Keratinocyte (primary cell): ENCODE measurements at regions not wholly inside any gene's neighbourhood (a gene's known extent, or its start where the extent isn't known, plus 50 kb on each side); places are given as distances from the start of the nearest gene placed in this dataset.

Experiments used
- DNase-seq: peaks from one replicate; pipeline ENCODE4 v3.0.0-alpha.2; 2011; ENCODE audit warnings: low read depth, missing footprints, low spot score
- FAIRE-seq: peaks from 2 replicates; lab custom pipeline; 2011; peaks lifted over from hg19 to GRCh38; lab: Jason Lieb, UNC
- H2AFZ ChIP-seq: 2 replicates; pipeline ENCODE4 v1.6.0; 2012; ENCODE audit warnings: low read length, control low read depth, inconsistent platforms; ENCODE audit not compliant: control insufficient read depth
- H3K27ac ChIP-seq: 2 replicates; pipeline ENCODE4 v1.5.1; 2011; ENCODE audit warnings: low read length; ENCODE audit not compliant: control insufficient read depth, insufficient read depth
- H3K27me3 ChIP-seq: 3 replicates; pipeline ENCODE4 v1.6.0; 2011; ENCODE audit warnings: low read length; ENCODE audit not compliant: control insufficient read depth, insufficient read depth; ENCODE audit errors: extremely low read depth
- H3K36me3 ChIP-seq, 2 experiments: 2 replicates in 1 of 2; 3 replicates in 1 of 2; pipeline ENCODE4 v1.5.1; 2011; ENCODE audit warnings: low read length in 2 of 2, mild to moderate bottlenecking in 1 of 2; ENCODE audit not compliant: control insufficient read depth in 2 of 2, insufficient read depth in 2 of 2; ENCODE audit errors: extremely low read depth in 1 of 2
- H3K4me1 ChIP-seq: 3 replicates; pipeline ENCODE4 v1.5.1; 2011; ENCODE audit warnings: low read length; ENCODE audit not compliant: control insufficient read depth, insufficient read depth; ENCODE audit errors: extremely low read depth
- H3K4me2 ChIP-seq: 3 replicates; pipeline ENCODE4 v1.6.0; 2011; ENCODE audit warnings: low read depth, low read length; ENCODE audit not compliant: control insufficient read depth, insufficient read depth; ENCODE audit errors: extremely low read depth
- H3K4me3 ChIP-seq, 3 experiments: fragments of 200-600 bp in 1 of 3; sonication (generic) in 1 of 3; 2 replicates in 2 of 3; 3 replicates in 1 of 3; pipeline ENCODE4 v1.5.1; 2011 to 2016; ENCODE audit warnings: low read length in 3 of 3, mild to moderate bottlenecking in 3 of 3, control low read depth in 2 of 3, inconsistent platforms in 1 of 3, low read depth in 1 of 3, mixed read lengths in 1 of 3, mixed run types in 1 of 3, moderate library complexity in 1 of 3; ENCODE audit not compliant: control insufficient read depth in 2 of 3, insufficient read depth in 2 of 3; ENCODE audit errors: extremely low read depth in 1 of 3
- H3K79me2 ChIP-seq: 2 replicates; pipeline ENCODE4 v1.6.0; 2012; ENCODE audit warnings: low read length; ENCODE audit not compliant: control insufficient read depth, insufficient read depth
- H3K9ac ChIP-seq: 3 replicates; pipeline ENCODE4 v1.6.0; 2011; ENCODE audit warnings: low read length; ENCODE audit not compliant: control insufficient read depth, insufficient read depth; ENCODE audit errors: extremely low read depth
- H3K9me1 ChIP-seq: 3 replicates; pipeline ENCODE4 v1.6.0; 2011; ENCODE audit warnings: low read length; ENCODE audit not compliant: control insufficient read depth, insufficient read depth; ENCODE audit errors: extremely low read depth
- H3K9me3 ChIP-seq: 2 replicates; pipeline ENCODE4 v1.5.1; 2012; ENCODE audit warnings: low read depth, low read length; ENCODE audit not compliant: control insufficient read depth
- H4K20me1 ChIP-seq: 3 replicates; pipeline ENCODE4 v1.6.0; 2011; ENCODE audit warnings: low read length; ENCODE audit not compliant: control insufficient read depth, insufficient read depth; ENCODE audit errors: extremely low read depth
- EZH2 ChIP-seq: IDR thresholded peaks from one replicate; pipeline ENCODE4 v1.6.1; 2012; ENCODE audit warnings: inconsistent platforms, mild to moderate bottlenecking, low read length, moderate library complexity
- dilution Hi-C: fragments of 300-500 bp; cut with MboI; formaldehyde crosslinking; loops from one replicate; pipeline ENCODE4 v1.7.0; 2020; ENCODE audit warnings: low sequenced_read_pairs; ENCODE audit not compliant: extremely low pct_ligation_motif_present
- TF ChIP-seq, protein P1 (sequence below), 3 experiments: IDR thresholded peaks in 1 of 3; conservative IDR thresholded peaks in 1 of 3; optimal IDR thresholded peaks in 1 of 3; 2 replicates in 2 of 3; 3 replicates in 1 of 3; pipeline versions ENCODE3 to v1.5.1; 2011; ENCODE audit warnings: low read length in 3 of 3, mild to moderate bottlenecking in 3 of 3, moderate library complexity in 2 of 3, control low read depth in 1 of 3, inconsistent platforms in 1 of 3; ENCODE audit not compliant: insufficient read depth in 2 of 3; ENCODE audit errors: extremely low read depth in 1 of 3

DNA sequence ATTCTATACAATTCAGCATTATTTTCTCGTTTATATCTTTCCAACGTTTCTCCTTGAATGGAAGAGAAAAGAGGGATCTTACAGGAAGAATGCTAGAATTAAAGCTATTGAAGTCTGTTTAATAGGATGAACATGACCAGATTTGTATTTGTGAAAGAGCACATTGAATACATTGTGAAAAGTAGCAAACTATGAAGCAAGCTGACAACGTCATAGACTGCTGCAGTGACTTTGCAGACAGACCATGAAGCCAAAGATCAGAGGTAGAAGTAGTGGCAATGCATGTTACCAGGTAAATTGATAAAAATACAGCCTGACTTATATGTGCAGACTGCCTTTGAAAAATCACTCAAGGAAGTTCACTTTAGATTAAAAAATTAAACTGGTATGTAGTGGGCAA, 146.1 kb downstream of the RASSF9 start:
- no peaks in the 10 kb centered on the region for H3K27me3 ChIP-seq
- no peaks in the 10 kb centered on the region for H3K36me3 ChIP-seq
- no peak overlapping the region for H3K4me2 ChIP-seq
- no peaks in the 10 kb centered on the region for H3K79me2 ChIP-seq
- no peaks in the 10 kb centered on the region for H3K4me1 ChIP-seq
- no peak for TF ChIP-seq EZH2
- DNase-seq (no peak), FAIRE-seq (no peak)
- no peak overlapping the region for H3K9ac ChIP-seq
- no peak overlapping the region for H3K4me3 ChIP-seq
- H3K9me1 ChIP-seq = no peaks in the 10 kb centered on the region
- H4K20me1 ChIP-seq = no peaks in the 10 kb centered on the region
- dilution Hi-C loops = no loop called here
- H3K27ac ChIP-seq = no peak overlapping the region
- no peaks in the 10 kb centered on the region for H3K9me3 ChIP-seq
- H2AFZ ChIP-seq = no peak overlapping the region

GRCh38 chr12:85693093-85693665, 143.0 kb downstream of the RASSF9 start:
- H3K4me2 ChIP-seq = no peak overlapping the region
- no peaks in the 10 kb centered on the region for H3K9me1 ChIP-seq
- DNase-seq (no peak), FAIRE-seq (no peak)
- no peaks in the 10 kb centered on the region for H3K9me3 ChIP-seq
- H2AFZ ChIP-seq = no peak overlapping the region
- no peak overlapping the region for H3K9ac ChIP-seq
- dilution Hi-C loops = no loop called here
- no peak overlapping the region for H3K27ac ChIP-seq
- no peaks in the 10 kb centered on the region for H3K27me3 ChIP-seq
- TF ChIP-seq, protein P1, sequence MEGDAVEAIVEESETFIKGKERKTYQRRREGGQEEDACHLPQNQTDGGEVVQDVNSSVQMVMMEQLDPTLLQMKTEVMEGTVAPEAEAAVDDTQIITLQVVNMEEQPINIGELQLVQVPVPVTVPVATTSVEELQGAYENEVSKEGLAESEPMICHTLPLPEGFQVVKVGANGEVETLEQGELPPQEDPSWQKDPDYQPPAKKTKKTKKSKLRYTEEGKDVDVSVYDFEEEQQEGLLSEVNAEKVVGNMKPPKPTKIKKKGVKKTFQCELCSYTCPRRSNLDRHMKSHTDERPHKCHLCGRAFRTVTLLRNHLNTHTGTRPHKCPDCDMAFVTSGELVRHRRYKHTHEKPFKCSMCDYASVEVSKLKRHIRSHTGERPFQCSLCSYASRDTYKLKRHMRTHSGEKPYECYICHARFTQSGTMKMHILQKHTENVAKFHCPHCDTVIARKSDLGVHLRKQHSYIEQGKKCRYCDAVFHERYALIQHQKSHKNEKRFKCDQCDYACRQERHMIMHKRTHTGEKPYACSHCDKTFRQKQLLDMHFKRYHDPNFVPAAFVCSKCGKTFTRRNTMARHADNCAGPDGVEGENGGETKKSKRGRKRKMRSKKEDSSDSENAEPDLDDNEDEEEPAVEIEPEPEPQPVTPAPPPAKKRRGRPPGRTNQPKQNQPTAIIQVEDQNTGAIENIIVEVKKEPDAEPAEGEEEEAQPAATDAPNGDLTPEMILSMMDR (optimal IDR thresholded peaks at IDR 0.05 in 1 of 3, IDR thresholded peaks at IDR 0.05 in 1 of 3, conservative IDR thresholded peaks at IDR 0.05 in 1 of 3; ENCODE audit: extremely low read depth in 1 of 3, insufficient read depth in 2 of 3, low read length in 3 of 3) = no peak
- TF ChIP-seq EZH2 = no peak
- H3K79me2 ChIP-seq = no peaks in the 10 kb centered on the region
- no peak overlapping the region for H3K4me3 ChIP-seq
- H3K4me1 ChIP-seq = no peaks in the 10 kb centered on the region
- no peaks in the 10 kb centered on the region for H4K20me1 ChIP-seq
- H3K36me3 ChIP-seq = no peaks in the 10 kb centered on the region

- no peaks in the 10 kb centered on the region for H3K9me3 ChIP-seq
- no peaks in the 10 kb centered on the region for H3K36me3 ChIP-seq
- H3K79me2 ChIP-seq = no peaks in the 10 kb centered on the region
- no peaks in the 10 kb centered on the region for H3K27me3 ChIP-seq
- no peaks in the 10 kb centered on the region for H3K4me1 ChIP-seq
- no peak overlapping the region for H3K4me3 ChIP-seq
- H4K20me1 ChIP-seq = no peaks in the 10 kb centered on the region
- DNase-seq (no peak), FAIRE-seq (no peak)
- dilution Hi-C loops = no loop called here
- H3K4me2 ChIP-seq = no peak overlapping the region
- H2AFZ ChIP-seq = no peak overlapping the region
- TF ChIP-seq, protein P1 (optimal IDR thresholded peaks at IDR 0.05 in 1 of 3, IDR thresholded peaks at IDR 0.05 in 1 of 3, conservative IDR thresholded peaks at IDR 0.05 in 1 of 3; ENCODE audit: extremely low read depth in 1 of 3, insufficient read depth in 2 of 3, low read length in 3 of 3) = no peak
- no peak for TF ChIP-seq EZH2
- no peaks in the 10 kb centered on the region for H3K9me1 ChIP-seq
- no peak overlapping the region for H3K9ac ChIP-seq
- H3K27ac ChIP-seq = no peak overlapping the region
Observed at GRCh38 chr12:85695097-85695715, 141.0 kb downstream of the RASSF9 start.
